HCT116 (cell line): ENCODE measurements at regions not wholly inside any gene's neighbourhood (a gene's known extent, or its start where the extent isn't known, plus 50 kb on each side); places are given as distances from the start of the nearest gene placed in this dataset.

Source experiments
- ATAC-seq: fragments of 200-7000 bp; cut with Tn5 transposase; 2 replicates; pipeline ENCODE4 v1.9.1; 2020; ENCODE audit warnings: mild to moderate bottlenecking, moderate library complexity
- BruUV-seq: library from RNA; stranded (reverse); fragments of 400-500 nt; replicated peaks from 2 replicates; lab custom pipeline; 2021; lab: Mats Ljungman, UMichigan
- CTCF ChIA-PET: fragments of 300-600 bp; sonication (Branson Sonifier 250); formaldehyde crosslinking; loops from one replicate; lab custom pipeline; 2021; ENCODE audit warnings: antibody characterized with exemption; lab: Charles Lee
- POLR2A ChIA-PET: fragments of 300-600, 350-600 bp; sonication (Branson Sonifier 250); formaldehyde crosslinking; loops from one replicate; lab custom pipeline; 2021; ENCODE audit warnings: antibody characterized with exemption; lab: Charles Lee
- RAD21 ChIA-PET, 2 experiments: fragments of 300-600 bp; sonication (Branson Sonifier 250); formaldehyde crosslinking; loops; one replicate each; lab custom pipeline; 2023; ENCODE audit warnings: low total read pairs in 2 of 2; ENCODE audit not compliant: uncharacterized antibody in 2 of 2, unreplicated experiment in 2 of 2, low non-redundant PET in 1 of 2; lab: Charles Lee
- DNase-seq: peaks from one replicate; pipeline ENCODE4 v3.0.0-alpha.2; 2010; ENCODE audit warnings: low read depth, low spot score
- H2AFZ ChIP-seq: fragments of 200-600 bp; shearing (Covaris generic), sonication (generic); 2 replicates; pipeline ENCODE4 v1.6.1; 2017; ENCODE audit warnings: low read depth, mixed run types, mixed read lengths, antibody characterized with exemption, low read length; ENCODE audit not compliant: poor library complexity, severe bottlenecking
- H3K27ac ChIP-seq: 2 replicates; pipeline ENCODE4 v1.5.1; 2012; ENCODE audit warnings: low read depth, low read length
- H3K27me3 ChIP-seq: fragments of 200-600 bp; sonication (generic); 2 replicates; pipeline ENCODE4 v1.6.1; 2016; ENCODE audit warnings: mixed run types, low read length, mixed read lengths; ENCODE audit not compliant: insufficient read depth
- H3K36me3 ChIP-seq, 2 experiments: fragments of 200-500 bp in 1 of 2; fragments of 200-600 bp in 1 of 2; sonication (Bioruptor generic) in 1 of 2; sonication (generic) in 1 of 2; 2 replicates each; pipeline versions ENCODE4 v1.5.1 to v1.6.1; 2014 to 2016; ENCODE audit warnings: low read length in 2 of 2, inconsistent platforms in 1 of 2, mixed read lengths in 1 of 2, mixed run types in 1 of 2; ENCODE audit not compliant: insufficient read depth in 2 of 2, control insufficient read depth in 1 of 2
- H3K4me1 ChIP-seq, 2 experiments: fragments of 200-600 bp in 1 of 2; sonication (generic) in 1 of 2; 2 replicates each; pipeline versions ENCODE4 v1.5.1 to v1.6.1; 2012 to 2017; ENCODE audit warnings: low read length in 2 of 2, inconsistent platforms in 1 of 2, mild to moderate bottlenecking in 1 of 2, mixed read lengths in 1 of 2, mixed run types in 1 of 2, moderate library complexity in 1 of 2; ENCODE audit not compliant: insufficient read depth in 2 of 2, control insufficient read depth in 1 of 2
- H3K4me2 ChIP-seq: fragments of 200-600 bp; sonication (generic); 2 replicates; pipeline ENCODE4 v1.6.1; 2017; ENCODE audit warnings: mixed run types, low read length, mixed read lengths
- H3K4me3 ChIP-seq, 2 experiments: fragments of 200-600 bp in 1 of 2; sonication (generic) in 1 of 2; replicated peaks in 1 of 2; 2 replicates each; pipeline ENCODE4 v1.5.1; 2011 to 2016; ENCODE audit warnings: low read length in 2 of 2, control low read depth in 1 of 2, low read depth in 1 of 2, mild to moderate bottlenecking in 1 of 2, mixed read lengths in 1 of 2, mixed run types in 1 of 2
- H3K79me2 ChIP-seq: fragments of 200-600 bp; sonication (generic); 2 replicates; pipeline ENCODE4 v1.6.1; 2017; ENCODE audit warnings: mild to moderate bottlenecking, mixed run types, low read length, moderate library complexity, mixed read lengths; ENCODE audit not compliant: insufficient read depth
- H3K9ac ChIP-seq: fragments of 200-600 bp; sonication (generic); 2 replicates; pipeline ENCODE4 v1.6.1; 2016; ENCODE audit warnings: low read length, mixed read lengths
- H3K9me2 ChIP-seq: fragments of 200-600 bp; sonication (generic), shearing (Covaris generic); 2 replicates; pipeline ENCODE4 v1.6.1; 2017; ENCODE audit warnings: mixed run types, mild to moderate bottlenecking, moderate library complexity; ENCODE audit not compliant: insufficient read depth
- H3K9me3 ChIP-seq, 2 experiments: fragments of 200-500 bp in 1 of 2; fragments of 200-600 bp in 1 of 2; sonication (Bioruptor generic) in 1 of 2; sonication (generic) in 1 of 2; 2 replicates each; pipeline ENCODE4 v1.6.1; 2014 to 2017; ENCODE audit warnings: low read length in 2 of 2, mixed read lengths in 2 of 2, inconsistent platforms in 1 of 2, low read depth in 1 of 2, mild to moderate bottlenecking in 1 of 2, mixed run types in 1 of 2, moderate library complexity in 1 of 2; ENCODE audit not compliant: control insufficient read depth in 1 of 2, insufficient read depth in 1 of 2
- H4K20me1 ChIP-seq: fragments of 200-600 bp; sonication (generic), shearing (Covaris generic); 2 replicates; pipeline ENCODE4 v1.6.1; 2017; ENCODE audit warnings: mixed run types, mild to moderate bottlenecking, moderate library complexity; ENCODE audit not compliant: insufficient read depth
- CEBPB ChIP-seq: IDR thresholded peaks from 2 replicates; pipeline ENCODE4 v1.6.1; 2012; ENCODE audit warnings: low read depth
- EZH2 ChIP-seq: fragments of 200-600 bp; sonication (generic); IDR thresholded peaks from 2 replicates; pipeline ENCODE4 v1.6.1; 2017; ENCODE audit warnings: antibody characterized with exemption, mixed run types
- JUND ChIP-seq: IDR thresholded peaks from 2 replicates; pipeline ENCODE4 v1.6.1; 2012
- POLR2A ChIP-seq: IDR thresholded peaks from 2 replicates; pipeline ENCODE4 v1.7.0; 2011; ENCODE audit warnings: borderline replicate concordance; ENCODE audit not compliant: insufficient read depth, insufficient read length; ENCODE audit errors: extremely low read depth
- SP1 ChIP-seq: IDR thresholded peaks from 2 replicates; pipeline ENCODE4 v1.6.1; 2012; ENCODE audit warnings: low read depth
- SRF ChIP-seq: IDR thresholded peaks from 2 replicates; pipeline ENCODE4 v1.6.1; 2012; ENCODE audit warnings: low read depth
- TCF7L2 ChIP-seq: IDR thresholded peaks from 2 replicates; pipeline ENCODE4 v1.7.0; 2011; ENCODE audit warnings: borderline replicate concordance, inconsistent platforms; ENCODE audit not compliant: insufficient read depth, insufficient read length; ENCODE audit errors: extremely low read depth
- ZNF274 ChIP-seq: fragments of 200-500 bp; sonication (Bioruptor generic); IDR thresholded peaks from 2 replicates; pipeline ENCODE4 v1.6.1; 2014; ENCODE audit warnings: mild to moderate bottlenecking, low read depth, low read length, inconsistent platforms
- intact Hi-C: fragments of 100-400 bp; cut with micrococcal nuclease; formaldehyde crosslinking; loops from 2 replicates; pipeline ENCODE4 v1.10.0; 2022
- TF ChIP-seq, protein P1 (sequence below): IDR thresholded peaks from 2 replicates; pipeline ENCODE4 v1.6.1; 2012
- TF ChIP-seq, protein P2 (sequence below): IDR thresholded peaks from 2 replicates; pipeline ENCODE4 v1.6.1; 2011; ENCODE audit warnings: mild to moderate bottlenecking, low read length, moderate library complexity; ENCODE audit not compliant: insufficient replicate concordance; ENCODE audit errors: extremely low read depth

DNA sequence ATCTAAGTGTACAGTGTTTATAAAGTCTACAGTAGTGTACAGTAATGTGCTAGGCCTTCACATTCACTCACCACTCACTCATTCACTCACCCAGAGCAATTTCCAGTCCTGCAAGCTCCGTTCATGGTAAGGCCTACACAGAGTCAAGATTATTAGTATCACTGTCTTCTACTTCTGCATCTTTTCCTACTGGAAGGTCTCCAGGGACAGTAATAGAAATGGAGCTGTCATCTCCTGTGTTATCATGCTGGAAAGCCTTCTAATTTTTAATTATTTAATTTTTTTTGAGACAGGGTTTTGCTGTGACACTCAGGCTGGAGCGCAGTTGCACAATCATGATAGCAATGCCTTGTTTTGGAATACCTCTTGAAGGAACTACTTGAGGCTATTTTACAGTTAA lies 207.0 kb downstream of the HTR7 start:
- H3K4me3 ChIP-seq: no peak overlapping the region
- no peaks in the 10 kb centered on the region for H4K20me1 ChIP-seq
- H3K27ac ChIP-seq: no peak overlapping the region
- H3K4me2 ChIP-seq: no peak overlapping the region
- DNase-seq: no peak
- no peaks in the 10 kb centered on the region for H3K79me2 ChIP-seq
- TF ChIP-seq SRF (no peak), EZH2 (no peak), TCF7L2 (no peak), SP1 (no peak), JUND (no peak), CEBPB (no peak), POLR2A (no peak), ZNF274 (no peak)
- TF ChIP-seq, protein P1, sequence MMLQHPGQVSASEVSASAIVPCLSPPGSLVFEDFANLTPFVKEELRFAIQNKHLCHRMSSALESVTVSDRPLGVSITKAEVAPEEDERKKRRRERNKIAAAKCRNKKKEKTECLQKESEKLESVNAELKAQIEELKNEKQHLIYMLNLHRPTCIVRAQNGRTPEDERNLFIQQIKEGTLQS: no peak
- TF ChIP-seq, protein P2, sequence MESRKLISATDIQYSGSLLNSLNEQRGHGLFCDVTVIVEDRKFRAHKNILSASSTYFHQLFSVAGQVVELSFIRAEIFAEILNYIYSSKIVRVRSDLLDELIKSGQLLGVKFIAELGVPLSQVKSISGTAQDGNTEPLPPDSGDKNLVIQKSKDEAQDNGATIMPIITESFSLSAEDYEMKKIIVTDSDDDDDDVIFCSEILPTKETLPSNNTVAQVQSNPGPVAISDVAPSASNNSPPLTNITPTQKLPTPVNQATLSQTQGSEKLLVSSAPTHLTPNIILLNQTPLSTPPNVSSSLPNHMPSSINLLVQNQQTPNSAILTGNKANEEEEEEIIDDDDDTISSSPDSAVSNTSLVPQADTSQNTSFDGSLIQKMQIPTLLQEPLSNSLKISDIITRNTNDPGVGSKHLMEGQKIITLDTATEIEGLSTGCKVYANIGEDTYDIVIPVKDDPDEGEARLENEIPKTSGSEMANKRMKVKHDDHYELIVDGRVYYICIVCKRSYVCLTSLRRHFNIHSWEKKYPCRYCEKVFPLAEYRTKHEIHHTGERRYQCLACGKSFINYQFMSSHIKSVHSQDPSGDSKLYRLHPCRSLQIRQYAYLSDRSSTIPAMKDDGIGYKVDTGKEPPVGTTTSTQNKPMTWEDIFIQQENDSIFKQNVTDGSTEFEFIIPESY: no peak
- TF ChIP-seq, all 23 proteins: peak for 0
- no peak for ATAC-seq
- POLR2A ChIA-PET: interaction anchor here (0.9 kb wide), 1 partner anchor 855 kb away, joined by 3 read pairs; no protein-coding TSS in a partner anchor
- BruUV-seq: no TSS peak
- intact Hi-C loops: loop anchor here (5.0 kb wide), 1 partner anchor 504 kb away; no protein-coding TSS in a partner anchor
- RAD21 ChIA-PET: no interaction called here
- Histone ChIP-seq H3K9me2 (no peaks in the 10 kb centered on the region), H3K4me1 (0 out of 4 replicates have a peak, but pooled peaks cover 0 to 5% of the 10 kb centered on the region in 2 experiments), H3K9me3 (0 out of 4 replicates have a peak, but pooled peaks cover 0 to 4% of the 10 kb centered on the region in 2 experiments), H3K27me3 (no peaks in the 10 kb centered on the region), H2AFZ (no peak overlapping the region), H3K36me3 (no peaks in the 10 kb centered on the region), H3K9ac (no peak overlapping the region)
- CTCF ChIA-PET: no interaction called here
